ENCODE measurements at regions not wholly inside any gene's neighbourhood (a gene's known extent, or its start where the extent isn't known, plus 50 kb on each side); places are given as distances from the start of the nearest gene placed in this dataset.

GRCh38 chr5:18544421-18544820, 910.2 kb downstream of the TAF11L14 start:
- no peak overlapping the region for H3K4me3 Mint-ChIP-seq
- peaks cover 13 to 23% of the 10 kb centered on the region in 2 donors for H3K9me3 ChIP-seq (replicated peaks in 1 of 2; ENCODE audit: control insufficient read depth in 1 of 2, insufficient read depth in 1 of 2, low read length in 2 of 2)
- intact Hi-C loops (cut with micrococcal nuclease): no loop called here
- no peaks in the 10 kb centered on the region for H3K4me1 ChIP-seq (ENCODE audit: control insufficient read depth in 1 of 2, insufficient read depth in 2 of 2, low read length in 2 of 2)
- H3K27me3 Mint-ChIP-seq (ENCODE audit: low read depth in 3 of 3): no peaks in the 10 kb centered on the region
- no peaks in the 10 kb centered on the region for H3K36me3 Mint-ChIP-seq
- no peaks in the 10 kb centered on the region for H3K27me3 ChIP-seq (ENCODE audit: control insufficient read depth in 2 of 2, insufficient read depth in 2 of 2, low read length in 2 of 2)
- no peak overlapping the region for H3K27ac Mint-ChIP-seq
- no peak overlapping the region for H3K27ac ChIP-seq (ENCODE audit: low read depth in 1 of 2, low read length in 2 of 2)
- no peaks in the 10 kb centered on the region for H4K20me1 ChIP-seq (ENCODE audit: insufficient read depth, low read length)
- peaks cover 8 to 21% (median 15%) of the 10 kb centered on the region in 7 donors for H3K9me3 Mint-ChIP-seq
- TF ChIP-seq CTCF (IDR thresholded peaks at IDR 0.05): no peak
- no peaks in the 10 kb centered on the region for H3K79me2 ChIP-seq (ENCODE audit: insufficient read depth, low read length)
- no peak for DNase-seq
- H3K4me1 Mint-ChIP-seq: no peaks in the 10 kb centered on the region
- no peak overlapping the region for H2AFZ ChIP-seq (ENCODE audit: insufficient read depth, low read depth, low read length, poor library complexity, severe bottlenecking)
- 98% methylated on average over 4 of the region's 6 CpGs for WGBS (ENCODE audit: insufficient coverage)
- no peak overlapping the region for H3K4me2 ChIP-seq (replicated peaks; ENCODE audit: extremely low read depth, low read length, poor library complexity, severe bottlenecking)
- no peak overlapping the region for H3K4me3 ChIP-seq (replicated peaks in 1 of 3; ENCODE audit: low read depth in 2 of 3, low read length in 3 of 3)
- H3K9ac ChIP-seq (ENCODE audit: insufficient read depth, low read length, poor library complexity, severe bottlenecking): no peak overlapping the region
- H3K36me3 ChIP-seq (replicated peaks in 1 of 2; ENCODE audit: control insufficient read depth in 1 of 2, insufficient read depth in 2 of 2, low read length in 2 of 2): no peaks in the 10 kb centered on the region

GRCh38 chr5:18546591-18546990, 912.3 kb downstream of the TAF11L14 start:
- peaks cover 7 to 19% (median 18%) of the 10 kb centered on the region in 7 donors for H3K9me3 Mint-ChIP-seq
- DNase-seq: no peak
- Histone ChIP-seq H2AFZ (ENCODE audit: insufficient read depth, low read depth, low read length, poor library complexity, severe bottlenecking) (no peak overlapping the region), H3K9me3 (replicated peaks in 1 of 2; ENCODE audit: control insufficient read depth in 1 of 2, insufficient read depth in 1 of 2, low read length in 2 of 2) (peaks cover 23 to 40% of the 10 kb centered on the region in 2 donors), H4K20me1 (ENCODE audit: insufficient read depth, low read length) (no peaks in the 10 kb centered on the region), H3K4me2 (replicated peaks; ENCODE audit: extremely low read depth, low read length, poor library complexity, severe bottlenecking) (no peak overlapping the region), H3K79me2 (ENCODE audit: insufficient read depth, low read length) (no peaks in the 10 kb centered on the region), H3K36me3 (replicated peaks in 1 of 2; ENCODE audit: control insufficient read depth in 1 of 2, insufficient read depth in 2 of 2, low read length in 2 of 2) (no peaks in the 10 kb centered on the region), H3K4me3 (replicated peaks in 1 of 3; ENCODE audit: low read depth in 2 of 3, low read length in 3 of 3) (no peak overlapping the region), H3K4me1 (ENCODE audit: control insufficient read depth in 1 of 2, insufficient read depth in 2 of 2, low read length in 2 of 2) (no peaks in the 10 kb centered on the region), H3K27ac (ENCODE audit: low read depth in 1 of 2, low read length in 2 of 2) (no peak overlapping the region), H3K27me3 (ENCODE audit: control insufficient read depth in 2 of 2, insufficient read depth in 2 of 2, low read length in 2 of 2) (no peaks in the 10 kb centered on the region), H3K9ac (ENCODE audit: insufficient read depth, low read length, poor library complexity, severe bottlenecking) (no peak overlapping the region)
- TF ChIP-seq CTCF (IDR thresholded peaks at IDR 0.05): no peak
- H3K27me3 Mint-ChIP-seq (ENCODE audit: low read depth in 3 of 3): peaks cover 0 to 2% (median 0%) of the 10 kb centered on the region in 3 donors
- intact Hi-C loops (cut with micrococcal nuclease): no loop called here
- no peak overlapping the region for H3K4me3 Mint-ChIP-seq
- no peak overlapping the region for H3K27ac Mint-ChIP-seq
- H3K36me3 Mint-ChIP-seq: no peaks in the 10 kb centered on the region
- H3K4me1 Mint-ChIP-seq: no peaks in the 10 kb centered on the region

All from CD14-positive monocyte (primary cell).